ENCODE measurements at regions not wholly inside any gene's neighbourhood (a gene's known extent, or its start where the extent isn't known, plus 50 kb on each side); places are given as distances from the start of the nearest gene placed in this dataset.

DNA sequence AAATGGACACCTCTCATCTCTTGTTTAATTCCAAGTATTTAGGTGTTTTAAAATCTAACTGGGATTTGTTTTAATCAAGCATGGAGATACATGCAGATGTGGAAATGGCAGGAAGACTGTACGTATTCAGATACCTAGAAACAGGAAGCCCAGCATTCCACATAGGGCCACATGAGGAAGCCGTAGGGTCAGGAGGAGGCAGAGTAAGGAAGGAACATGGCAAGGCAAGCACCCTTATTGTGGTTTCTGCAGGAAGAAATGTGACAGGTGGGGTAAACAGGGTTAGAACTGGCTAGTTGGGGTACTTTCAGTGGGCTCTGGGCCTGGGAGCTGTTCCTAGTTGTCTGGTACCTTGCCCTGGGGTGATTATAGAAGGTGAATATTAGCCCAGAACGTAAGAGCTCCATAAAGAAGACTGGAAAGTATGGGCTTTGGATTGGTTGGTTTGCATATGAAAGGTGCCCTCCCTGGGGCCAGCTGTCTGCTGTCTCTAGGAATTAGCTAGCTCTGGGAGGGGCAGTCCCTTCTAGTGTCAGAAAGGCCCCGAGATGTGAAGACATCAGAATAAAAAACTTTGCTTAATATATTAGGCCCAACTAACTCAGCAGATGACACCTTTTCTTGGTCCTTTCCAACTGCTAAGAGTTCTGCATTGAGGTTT is 107.7 kb upstream of the CADPS start:
- DNase-seq: no peak

DNA sequence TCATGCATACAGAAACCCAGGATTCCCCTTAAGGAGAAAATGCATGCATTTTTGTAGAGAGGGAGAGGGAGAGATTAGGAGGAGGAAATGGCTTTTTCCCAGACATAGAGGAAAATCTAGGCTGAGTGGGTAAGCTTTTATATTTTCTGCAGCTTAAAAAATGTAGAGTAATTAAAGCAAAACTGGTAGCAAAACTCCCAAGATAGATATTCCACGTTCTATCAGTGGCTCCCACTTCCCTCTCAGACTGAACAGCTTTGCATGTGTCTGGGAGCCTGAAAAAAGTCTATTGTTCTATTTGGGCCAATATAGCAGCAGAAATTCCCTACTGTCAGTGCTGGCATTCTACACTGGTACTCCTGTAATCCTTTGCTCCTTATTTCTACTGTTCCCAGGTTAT is 110.8 kb upstream of the CADPS start:
- no peak for DNase-seq

DNA sequence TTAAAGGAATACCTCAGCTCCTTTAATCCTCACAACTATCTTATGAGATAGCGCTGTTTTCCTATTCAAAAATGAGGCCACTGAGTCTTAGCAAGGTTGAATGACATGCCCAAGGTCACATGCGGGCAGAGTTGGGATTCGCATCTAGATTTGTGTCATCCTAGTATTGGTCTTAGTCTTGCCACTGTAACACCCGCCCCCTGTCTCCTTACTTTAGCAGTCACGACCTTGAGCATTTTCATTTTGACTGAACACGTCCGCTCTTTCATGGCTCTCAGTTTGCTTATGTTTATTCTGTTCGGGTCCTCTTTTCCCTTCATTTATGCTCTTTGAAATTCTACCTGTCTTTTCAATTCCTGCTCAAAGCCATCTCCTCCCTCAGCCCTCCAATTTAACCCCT is 112.5 kb upstream of the CADPS start:
- no peak for DNase-seq

DNA sequence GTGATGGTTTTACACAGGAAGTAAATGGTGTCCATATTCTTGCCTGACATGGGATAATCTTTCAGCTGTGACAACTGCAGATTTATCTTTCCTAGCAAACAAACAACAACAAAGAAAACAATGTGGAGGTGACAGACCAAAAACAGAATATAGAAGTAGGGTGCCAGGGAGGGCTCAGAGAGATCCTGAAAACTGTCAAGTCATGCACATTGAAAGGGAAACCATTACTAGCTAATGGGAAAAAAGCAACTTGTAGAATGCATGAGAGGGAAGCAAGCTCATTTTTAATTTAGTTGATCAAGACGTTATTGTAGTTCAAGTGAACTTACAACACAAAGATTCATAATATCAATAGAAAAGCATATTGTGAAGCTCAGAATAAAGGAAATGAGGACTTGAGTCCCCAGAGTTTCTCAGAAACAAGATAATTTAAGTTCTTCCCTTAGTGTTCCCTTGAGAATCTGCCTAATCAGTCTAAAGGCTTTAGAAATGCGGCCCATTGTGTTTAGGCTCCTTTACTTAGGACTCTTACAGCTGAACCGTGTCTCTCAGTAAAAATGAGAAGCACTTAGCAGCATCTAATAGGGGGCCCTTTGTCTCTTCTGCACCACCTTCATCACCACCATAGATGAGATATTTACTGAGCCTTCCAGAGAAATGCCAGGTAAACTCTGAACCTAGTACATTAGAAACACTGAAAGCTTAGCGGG is 115.6 kb upstream of the CADPS start:
- no peak for DNase-seq

DNA sequence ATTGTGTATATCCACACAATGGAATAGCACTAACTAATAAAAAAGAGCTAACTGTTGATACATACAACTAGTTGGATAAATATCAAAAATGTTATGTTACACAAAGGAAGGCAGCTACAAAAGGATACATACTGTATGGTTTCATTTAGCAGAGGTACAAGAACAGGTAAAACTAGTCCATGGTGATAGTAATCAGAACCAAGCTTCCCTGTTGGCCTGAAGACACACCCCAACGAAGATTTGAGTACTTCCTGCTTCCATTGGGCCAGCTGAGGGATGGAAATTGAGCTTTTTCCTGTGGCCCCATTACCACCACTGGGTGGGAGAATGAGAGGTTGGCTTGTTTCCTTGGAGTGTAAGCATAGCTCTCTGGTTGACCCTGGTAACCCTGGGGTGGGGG is 117.3 kb upstream of the CADPS start:
- no peak for DNase-seq

DNA sequence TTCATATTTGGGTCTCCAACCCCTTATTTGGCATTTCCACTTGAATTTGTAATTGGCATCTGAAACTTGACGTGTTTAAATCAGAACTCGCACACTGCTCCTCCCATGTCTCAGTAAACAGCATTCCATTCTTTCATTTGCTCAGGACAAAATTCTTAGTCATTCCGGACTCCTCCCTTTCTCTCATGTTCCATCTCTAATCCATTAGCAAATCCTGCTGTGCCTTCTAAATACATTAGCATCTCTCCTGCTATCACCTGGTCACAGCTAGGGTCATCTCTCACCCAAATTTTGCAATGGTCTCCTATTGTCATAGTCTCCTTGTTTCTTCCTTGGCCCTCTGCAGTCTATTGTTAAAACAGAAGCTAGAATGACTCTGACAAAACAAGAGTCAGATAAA is 119.9 kb upstream of the CADPS start:
- no peak for DNase-seq

DNA sequence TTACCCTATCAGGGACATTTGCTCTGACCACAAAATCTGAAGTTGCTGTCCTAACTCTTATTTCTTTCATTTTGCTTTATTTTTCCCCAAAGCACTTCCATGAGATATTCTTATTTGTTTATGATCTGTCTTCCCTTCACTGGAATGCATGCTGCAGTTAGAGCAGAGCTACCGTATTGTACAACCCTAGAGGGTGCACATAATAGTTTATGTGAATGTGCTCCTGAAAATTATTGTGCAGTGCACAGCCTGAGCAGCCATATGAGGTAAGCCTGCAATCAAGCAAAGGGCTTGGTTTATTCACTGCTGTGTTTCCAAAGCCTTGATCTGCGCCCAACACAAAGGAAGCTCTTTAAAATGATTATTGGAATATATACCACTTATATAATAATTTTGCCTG is 120.3 kb upstream of the CADPS start:
- DNase-seq: no peak

DNA sequence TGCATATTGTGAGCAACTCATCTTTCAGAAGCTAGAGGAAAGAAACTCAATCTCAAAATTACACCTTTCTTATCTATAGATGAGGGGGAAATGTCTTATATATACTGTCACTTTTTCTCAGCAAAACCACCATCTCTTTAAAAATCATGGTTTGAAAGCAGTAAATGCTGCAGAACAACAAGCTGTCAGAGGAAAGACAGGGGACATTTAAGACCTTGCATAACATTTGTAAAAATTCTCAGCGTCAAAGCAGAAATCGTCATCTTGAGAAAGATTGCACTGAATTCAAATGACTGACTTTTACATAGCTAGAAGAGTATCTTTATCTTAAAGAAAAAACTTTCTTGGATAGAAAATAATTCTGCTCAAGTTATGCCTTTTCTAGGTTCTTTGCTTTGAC is 122.2 kb upstream of the CADPS start:
- no peak for DNase-seq

DNA sequence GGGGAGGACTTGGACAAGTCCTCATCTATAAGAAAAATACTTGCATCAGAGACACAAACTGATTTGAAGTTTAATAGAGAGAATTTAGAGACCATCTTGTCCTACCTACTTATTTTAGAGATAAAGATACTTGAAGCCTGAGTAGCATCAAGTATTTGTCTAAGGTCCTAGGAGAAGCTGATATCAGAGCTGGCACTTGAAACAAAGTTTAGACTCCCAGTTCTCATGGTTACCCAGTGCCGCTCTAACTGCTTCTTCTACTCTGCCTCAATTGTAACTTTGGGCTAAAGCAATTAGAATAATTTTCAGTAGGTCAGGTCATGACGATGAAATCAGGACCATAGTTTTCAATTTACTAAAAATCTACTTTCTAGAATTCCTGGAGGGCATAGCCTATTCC is 123.9 kb upstream of the CADPS start:
- DNase-seq: no peak

DNA sequence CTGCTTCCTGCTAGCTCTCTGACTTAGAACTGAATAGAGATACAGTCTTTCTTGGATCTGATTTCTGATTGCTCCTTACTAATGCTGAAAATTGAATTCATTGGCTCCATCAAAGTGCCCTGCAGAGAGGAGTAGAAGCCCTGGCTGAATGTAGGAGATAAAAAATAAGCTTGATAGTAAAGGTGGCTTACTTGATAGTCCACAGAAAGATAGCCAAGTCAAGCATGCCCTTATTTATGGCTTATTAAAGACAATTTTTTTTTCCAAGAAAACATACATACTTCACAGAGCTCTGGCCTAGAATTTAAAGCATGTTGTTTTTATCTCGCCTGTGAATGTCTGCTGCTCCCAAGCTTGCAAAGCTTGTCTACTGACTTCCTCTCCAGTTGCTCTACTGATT is 124.6 kb upstream of the CADPS start:
- DNase-seq: no peak

DNA sequence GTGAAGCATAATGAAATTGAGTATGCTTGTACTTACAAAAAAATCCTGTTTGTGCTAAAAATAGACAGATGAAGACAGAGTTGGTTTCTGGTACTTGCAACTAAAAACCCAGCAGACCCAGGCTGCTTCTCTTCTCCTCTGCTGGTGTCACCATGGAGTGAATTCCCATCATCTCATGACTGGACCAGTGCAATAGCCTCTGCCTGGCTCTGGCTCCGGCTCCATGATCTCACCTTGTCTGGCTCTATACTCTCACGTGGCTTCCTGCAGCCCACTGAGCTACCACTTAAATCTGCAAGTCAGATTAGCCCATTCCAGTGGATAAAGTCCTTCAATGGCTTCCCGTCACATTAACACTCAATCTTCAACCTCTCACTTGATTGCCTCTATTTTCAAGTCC is 129.2 kb upstream of the CADPS start:
- no peak for DNase-seq

DNA sequence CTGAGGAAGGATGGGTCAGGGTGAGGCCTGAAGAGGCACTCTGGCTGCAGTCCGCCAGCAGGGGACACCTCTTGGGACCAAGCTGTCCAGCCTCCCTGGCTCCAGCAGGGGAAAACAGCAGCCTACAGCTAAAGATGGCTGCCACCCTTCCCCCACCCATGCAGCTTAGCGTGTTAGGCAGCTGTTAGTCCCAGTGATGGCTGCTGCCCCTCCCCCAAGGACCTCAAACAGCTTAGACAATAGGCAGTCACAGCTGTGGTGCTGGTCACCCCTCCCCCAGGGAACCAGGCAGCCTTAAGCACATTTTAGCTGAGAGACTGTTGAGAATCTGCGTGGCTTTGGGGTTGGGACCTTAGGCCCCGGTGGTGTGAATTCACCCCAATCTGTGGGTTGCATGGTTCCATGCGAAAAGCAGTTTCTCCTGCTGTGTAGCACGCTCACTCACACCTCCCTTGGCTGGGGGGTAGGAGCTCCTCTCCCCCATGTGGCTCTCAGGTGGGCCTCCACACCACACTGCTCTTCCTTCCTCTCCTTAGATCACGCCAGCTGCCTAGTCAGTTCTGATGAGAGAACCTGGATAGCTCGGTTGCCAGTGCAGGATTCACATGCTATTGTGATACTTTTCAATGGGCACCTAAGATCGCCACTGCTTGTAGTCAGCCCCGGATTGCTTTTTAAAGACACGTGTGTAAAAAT is 140.5 kb upstream of the CADPS start:
- DNase-seq: no peak

DNA sequence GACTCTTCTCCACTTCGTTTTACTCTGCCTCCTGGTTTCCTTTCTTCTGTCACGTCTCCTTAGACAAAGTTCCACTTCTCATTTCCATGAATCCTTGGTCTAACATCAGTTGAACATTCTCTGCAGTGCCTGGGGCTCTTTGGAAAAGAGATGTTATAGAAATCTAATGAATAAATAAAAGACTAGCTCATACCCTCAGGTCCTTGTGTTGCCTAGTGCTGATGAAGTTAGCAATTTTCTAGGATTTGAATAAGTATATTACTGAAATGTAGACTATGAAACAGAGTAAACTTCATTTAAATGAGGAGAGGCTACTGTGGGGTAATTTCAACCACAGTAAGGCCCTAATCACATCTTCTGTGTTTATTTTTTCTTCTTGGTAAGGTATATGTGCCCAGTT is 146.9 kb upstream of the CADPS start:
- DNase-seq: no peak

DNA sequence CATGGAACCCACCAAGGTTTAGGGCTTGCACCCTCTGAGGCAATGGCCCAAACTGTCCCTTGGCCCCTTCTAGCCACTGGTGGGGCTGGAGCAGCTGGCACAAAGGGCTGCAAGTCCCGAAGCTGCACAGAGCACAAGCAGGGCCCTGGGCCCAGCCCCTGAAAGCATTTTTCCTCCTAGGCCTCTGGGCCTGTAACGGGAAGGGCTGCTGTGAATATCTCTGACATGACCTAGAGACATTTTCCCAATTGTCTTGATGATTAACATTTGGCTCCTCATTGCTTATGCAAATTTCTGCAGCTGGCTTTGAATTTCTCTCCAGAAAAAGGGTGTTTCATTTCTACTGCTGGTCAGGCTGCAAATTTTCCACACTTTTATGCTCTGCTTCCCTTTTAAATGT is 151.5 kb upstream of the CADPS start:
- DNase-seq: no peak

DNA sequence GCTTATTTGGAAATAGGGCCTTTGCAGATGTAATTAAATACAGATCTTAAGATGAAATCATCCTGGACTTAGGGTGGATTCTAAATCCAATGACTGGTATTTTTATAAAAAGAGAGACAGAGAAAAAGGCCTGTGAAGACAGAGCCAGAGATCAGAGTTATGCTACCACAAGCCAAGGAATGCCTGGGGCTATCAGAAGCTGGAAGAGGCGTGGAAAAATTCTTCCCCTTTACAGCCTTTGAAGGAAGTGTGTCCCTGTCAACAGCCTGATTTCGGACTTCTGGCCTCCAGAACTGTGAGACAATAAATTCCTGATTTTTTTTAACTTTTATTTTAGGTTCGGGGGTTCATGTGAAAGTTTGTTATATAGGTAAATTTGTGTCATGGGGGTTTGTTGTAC is 154.1 kb upstream of the CADPS start:
- DNase-seq: no peak

DNA sequence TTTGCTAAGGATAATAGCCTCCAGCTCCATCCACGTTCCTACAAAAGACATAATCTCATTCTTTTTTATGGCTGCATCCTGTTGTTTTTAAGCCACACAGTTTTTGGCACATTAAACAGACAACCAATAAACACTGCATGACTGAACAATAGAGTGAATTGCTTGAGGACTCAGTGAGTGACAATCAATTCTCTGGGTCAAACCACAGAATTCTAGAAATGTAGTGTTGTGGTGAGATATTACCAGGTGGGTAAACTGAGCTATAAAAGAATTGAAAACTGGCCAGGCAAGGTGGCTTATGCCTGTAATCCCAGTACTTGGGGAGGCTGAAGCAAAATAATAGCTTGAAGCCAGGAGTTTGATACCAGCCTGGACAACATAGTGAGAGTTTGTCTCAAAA is 154.7 kb upstream of the CADPS start:
- DNase-seq: no peak

DNA sequence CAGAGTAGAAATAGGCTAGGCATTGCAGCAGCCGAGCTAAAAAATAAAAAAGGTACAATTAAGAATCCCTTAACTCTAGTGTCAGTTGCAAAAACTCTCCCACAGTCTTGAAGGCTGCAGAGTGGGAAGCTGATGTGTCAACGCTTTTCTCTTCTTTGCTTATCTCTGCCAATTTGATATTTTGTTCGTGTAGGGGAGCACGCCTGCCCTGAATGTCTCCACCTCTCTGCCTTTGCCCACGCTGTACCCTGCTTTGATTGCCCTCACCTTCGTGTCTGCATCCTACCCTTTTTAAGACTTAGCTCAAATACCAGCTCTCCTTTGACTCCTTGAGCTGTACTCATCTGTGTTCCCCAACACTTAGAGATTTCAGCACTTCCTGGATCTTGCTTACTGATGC is 155.4 kb upstream of the CADPS start:
- no peak for DNase-seq

DNA sequence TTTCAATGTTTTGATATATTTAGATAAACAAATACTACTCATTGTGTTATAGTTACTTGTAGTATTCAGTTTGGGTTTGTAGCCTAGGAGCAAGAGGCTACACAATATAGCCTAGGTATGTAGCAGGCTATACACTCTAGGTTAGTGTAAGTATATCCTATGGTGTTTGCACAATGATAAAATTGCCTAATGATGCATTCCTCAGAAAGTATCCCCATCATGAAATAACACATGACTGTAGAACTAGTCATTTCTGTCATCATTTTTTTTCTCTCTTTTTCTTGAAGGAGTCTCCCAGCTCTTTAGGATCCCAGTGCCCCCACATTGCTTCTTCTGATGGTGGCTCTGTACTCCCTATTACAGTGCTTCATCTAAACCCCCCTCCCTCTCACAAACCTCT is 157.7 kb upstream of the CADPS start:
- peak; percentile 58 for DNase-seq

DNA sequence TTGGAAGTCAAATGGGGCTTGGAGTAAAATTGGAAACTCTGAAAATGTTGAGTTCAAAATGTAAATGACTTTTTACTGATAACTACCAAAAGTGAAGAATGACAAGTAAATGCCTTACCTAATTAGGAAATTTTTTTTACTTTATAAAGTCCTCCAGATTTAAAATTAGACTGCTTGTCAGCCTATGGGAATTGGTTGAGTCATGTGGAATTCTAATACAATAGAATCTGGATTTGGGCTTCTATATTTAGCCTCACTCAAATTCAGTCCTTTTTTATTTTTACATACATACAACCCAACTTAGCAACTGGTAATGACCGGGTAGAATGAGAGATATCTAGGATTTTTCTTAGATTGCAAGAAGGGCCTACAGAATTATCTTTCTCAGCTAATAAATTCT is 158.9 kb upstream of the CADPS start:
- DNase-seq: peak; percentile 25

DNA sequence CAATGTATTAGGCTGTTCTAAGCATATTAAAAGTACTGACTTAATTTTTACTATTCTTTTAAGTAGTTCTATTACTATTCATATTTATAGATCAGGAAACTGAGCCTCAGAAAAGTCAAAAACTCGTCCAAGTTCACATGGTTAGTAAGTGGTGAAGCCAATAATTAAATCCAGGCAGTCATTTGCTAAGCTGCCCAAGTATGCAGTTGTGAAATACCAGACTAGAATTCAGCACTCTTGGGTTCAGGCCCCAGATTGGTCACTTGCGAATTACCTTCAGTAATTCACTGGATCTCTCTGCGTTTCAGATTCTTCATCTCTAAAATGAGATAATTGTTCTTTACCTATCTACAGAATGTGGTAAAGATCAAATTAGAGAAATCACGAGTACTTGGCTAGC is 161.9 kb upstream of the CADPS start:
- DNase-seq: no peak

DNA sequence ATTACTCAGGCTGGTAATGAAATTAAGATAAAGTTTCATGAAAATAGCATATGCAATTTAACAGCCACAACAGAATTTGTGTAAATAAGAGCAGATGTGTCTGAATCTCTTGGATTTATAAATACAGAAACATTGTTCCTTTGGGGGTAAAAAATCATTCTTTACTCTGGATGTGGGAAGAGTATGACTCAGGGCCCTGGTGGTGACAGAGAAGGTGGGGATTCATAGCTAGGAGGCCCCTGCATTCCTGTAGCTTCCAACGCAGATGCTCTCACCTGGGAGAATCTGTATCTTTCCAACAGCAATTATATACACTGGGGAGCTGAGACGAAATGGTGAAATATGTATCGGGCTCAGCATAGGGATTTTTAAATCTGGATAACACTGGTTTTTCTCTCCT is 167.6 kb upstream of the CADPS start:
- DNase-seq: no peak

DNA sequence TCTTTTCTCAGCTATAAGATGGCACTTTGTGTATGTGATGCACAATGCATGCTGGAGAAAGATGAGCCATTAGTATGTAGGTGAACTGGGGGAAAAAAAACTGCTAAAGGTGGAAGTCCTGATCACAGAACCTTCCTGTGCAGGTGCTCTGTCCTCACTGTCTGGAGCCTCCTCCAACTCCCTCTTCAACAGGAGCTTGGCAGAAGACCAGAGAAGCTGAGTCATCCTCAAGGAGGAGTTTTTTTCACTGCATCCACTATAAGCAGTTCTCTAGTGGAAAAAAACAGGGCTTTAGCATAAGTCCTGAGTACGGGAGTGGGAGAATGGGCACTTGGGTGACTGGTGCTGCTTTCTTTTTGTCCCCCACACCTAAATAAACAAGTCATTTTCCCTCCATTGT is 168.4 kb upstream of the CADPS start:
- peak; percentile 28 for DNase-seq

DNA sequence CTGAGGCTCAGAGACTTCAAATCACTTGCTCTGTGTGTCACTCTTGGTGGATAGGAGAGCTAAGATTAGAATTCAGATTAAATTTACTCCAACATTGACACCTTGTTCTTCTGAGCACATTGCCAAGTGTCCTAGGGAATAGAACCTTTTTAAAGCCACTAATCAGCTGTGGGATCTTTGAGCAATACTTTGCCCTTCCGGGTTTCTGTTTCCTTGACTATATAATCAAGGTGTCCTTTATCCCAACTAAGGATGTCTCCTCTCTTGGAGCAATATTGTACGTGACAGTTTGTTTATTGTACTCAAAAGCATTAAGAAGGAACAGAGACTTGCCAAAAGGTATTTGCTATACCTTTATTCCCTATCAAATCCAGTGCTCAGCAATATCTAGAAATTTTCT is 170.9 kb upstream of the CADPS start:
- DNase-seq: no peak

DNA sequence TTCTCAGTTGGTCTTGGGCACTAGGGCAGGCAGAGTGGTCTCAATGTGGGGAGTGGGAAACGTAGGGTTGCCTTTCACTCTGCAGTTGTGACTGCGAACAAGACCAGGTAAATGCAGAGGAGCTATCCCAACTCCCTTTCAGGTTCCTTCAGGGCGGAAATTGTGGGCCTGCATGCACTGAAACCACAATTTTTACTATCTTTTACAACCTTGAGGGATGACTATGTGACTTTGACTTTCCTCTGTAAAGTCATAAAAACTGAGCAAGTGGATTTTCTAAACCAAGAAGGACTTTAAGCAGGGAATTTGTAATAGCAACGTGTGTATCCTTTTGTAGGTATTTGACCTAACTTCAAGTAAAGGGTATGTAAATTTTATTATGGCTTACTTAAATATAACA is 171.4 kb upstream of the CADPS start:
- DNase-seq: no peak

DNA sequence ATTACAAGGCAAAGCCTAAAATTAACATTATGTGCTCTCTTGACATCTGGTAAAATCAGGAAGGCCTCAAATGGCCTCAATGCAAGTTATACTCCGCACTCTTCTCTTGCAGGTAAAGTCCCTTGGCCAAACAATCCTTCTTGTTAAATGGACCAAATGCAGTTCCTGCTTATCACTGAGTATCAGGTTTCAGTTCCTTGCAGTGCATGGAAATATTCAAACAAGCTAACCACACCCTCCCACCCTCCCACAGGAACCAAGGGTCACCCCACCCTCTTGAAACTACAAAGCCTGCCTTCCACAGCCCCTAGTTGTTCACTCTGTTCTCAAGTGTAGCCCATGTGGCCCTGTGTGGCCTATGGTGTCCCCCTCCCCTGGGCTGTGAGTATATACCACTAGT is 171.9 kb upstream of the CADPS start:
- DNase-seq: no peak

Data from HCEC 1CT (cell line).